Fibroblast of the aortic adventitia (primary cell): ENCODE measurements at regions not wholly inside any gene's neighbourhood (a gene's known extent, or its start where the extent isn't known, plus 50 kb on each side); places are given as distances from the start of the nearest gene placed in this dataset.

Source experiments
- DNase-seq: peaks from one replicate; pipeline ENCODE4 v3.0.0-alpha.2; 2010; ENCODE audit warnings: low read depth
- H3K4me3 ChIP-seq: 2 replicates; pipeline ENCODE4 v1.5.1; 2011; ENCODE audit warnings: low read depth, mild to moderate bottlenecking, control low read depth, low read length, moderate library complexity
- TF ChIP-seq, protein P1 (sequence below): IDR thresholded peaks from 2 replicates; pipeline ENCODE4 v1.5.1; 2011; ENCODE audit warnings: mild to moderate bottlenecking, low read length, control low read depth, inconsistent platforms; ENCODE audit not compliant: insufficient read depth

DNA sequence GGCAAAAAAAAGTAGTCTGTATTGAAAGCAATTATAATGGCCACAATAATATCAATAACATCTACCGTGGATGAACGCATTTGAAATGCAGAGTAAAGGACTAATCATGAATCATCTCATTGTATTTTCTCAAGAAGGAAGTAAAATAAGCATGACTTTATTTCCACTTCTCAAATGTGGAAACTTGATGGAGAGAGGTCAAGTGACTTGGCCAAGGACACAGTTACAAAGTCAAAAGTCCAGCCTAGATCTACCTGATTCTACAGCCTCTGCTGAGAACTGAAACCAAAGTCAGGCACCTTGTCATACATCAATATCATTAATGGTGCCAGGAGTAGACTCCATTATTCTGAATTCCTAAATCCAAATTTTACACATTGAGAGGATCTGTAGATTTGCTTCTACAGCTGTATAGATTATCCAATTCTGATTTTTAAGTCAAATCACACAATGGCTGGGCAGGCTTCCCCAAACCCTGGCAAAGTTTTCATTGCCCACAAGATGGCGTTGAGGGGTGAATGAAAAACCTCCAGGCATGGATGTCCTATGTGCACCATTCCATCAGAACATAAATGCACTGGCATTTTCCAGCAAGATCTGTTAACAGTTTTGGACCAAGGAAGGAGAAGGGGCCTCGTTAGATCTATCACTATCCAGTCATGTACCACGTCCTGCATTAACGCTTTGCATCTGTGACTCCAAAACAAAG lies 423.1 kb downstream of the MAFB start:
- TF ChIP-seq, protein P1, sequence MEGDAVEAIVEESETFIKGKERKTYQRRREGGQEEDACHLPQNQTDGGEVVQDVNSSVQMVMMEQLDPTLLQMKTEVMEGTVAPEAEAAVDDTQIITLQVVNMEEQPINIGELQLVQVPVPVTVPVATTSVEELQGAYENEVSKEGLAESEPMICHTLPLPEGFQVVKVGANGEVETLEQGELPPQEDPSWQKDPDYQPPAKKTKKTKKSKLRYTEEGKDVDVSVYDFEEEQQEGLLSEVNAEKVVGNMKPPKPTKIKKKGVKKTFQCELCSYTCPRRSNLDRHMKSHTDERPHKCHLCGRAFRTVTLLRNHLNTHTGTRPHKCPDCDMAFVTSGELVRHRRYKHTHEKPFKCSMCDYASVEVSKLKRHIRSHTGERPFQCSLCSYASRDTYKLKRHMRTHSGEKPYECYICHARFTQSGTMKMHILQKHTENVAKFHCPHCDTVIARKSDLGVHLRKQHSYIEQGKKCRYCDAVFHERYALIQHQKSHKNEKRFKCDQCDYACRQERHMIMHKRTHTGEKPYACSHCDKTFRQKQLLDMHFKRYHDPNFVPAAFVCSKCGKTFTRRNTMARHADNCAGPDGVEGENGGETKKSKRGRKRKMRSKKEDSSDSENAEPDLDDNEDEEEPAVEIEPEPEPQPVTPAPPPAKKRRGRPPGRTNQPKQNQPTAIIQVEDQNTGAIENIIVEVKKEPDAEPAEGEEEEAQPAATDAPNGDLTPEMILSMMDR: peak; percentile 44
- peak; percentile 39 for DNase-seq
- H3K4me3 ChIP-seq: no peak overlapping the region

DNA sequence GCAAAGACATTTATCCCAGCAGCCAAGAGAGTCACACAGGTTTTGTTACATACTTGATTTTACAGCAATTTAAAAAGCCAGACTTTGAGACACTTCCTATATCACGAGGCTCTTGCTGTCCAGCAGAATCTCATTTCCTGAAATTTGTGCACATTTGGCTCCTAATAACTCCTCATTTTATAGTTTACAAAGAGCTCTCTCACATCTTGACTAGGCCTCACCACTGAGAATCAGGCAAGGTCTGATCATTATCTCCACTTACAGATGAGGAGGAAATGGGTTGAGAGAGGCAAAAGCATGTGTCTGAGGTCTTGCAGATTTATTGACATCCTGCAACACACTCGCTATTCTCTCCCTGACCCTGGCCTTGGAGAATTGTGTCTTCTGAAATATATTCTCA lies 426.8 kb downstream of the MAFB start:
- no peak overlapping the region for H3K4me3 ChIP-seq
- DNase-seq: no peak
- TF ChIP-seq, protein P1: no peak

DNA sequence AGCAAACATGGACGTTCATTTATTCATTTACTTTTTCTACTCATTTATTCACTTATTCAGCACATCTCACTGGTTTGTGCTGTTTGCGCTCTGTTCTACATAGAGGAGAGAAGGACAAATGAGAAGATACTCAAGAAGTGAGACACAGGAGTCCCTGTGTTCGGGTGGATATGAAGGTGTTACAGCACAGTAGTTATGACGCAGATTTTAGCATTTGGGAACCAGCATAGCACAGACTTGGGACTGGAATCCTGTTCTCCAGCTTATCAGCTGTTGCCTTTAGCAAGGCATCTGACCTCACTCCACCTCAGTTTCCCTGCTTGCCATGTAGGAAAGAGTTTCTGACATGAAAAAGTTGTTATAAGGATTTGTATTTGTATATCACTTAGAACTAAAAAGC lies 430.1 kb downstream of the MAFB start:
- H3K4me3 ChIP-seq: no peak overlapping the region
- no peak for DNase-seq
- TF ChIP-seq, protein P1: no peak

DNA sequence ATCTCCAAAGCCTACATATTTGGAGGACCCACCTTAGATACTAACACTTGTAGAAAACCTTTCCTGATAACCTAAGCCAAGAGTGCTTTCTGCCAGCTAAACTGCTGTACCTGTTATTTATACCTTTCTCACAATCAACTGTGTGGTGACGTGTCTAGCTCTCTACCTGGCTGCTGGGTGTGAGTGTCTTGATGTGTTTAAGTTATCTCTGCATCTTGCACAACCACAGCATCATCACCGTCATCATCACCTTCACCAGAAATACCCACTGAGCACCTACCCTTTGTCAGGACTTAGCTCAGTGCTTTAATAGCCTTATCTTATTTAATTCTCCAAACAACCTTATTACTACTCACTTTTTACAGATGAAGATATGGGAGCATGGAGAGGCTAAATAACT lies 431.3 kb downstream of the MAFB start:
- TF ChIP-seq, protein P1: no peak
- no peak for DNase-seq
- no peak overlapping the region for H3K4me3 ChIP-seq

DNA sequence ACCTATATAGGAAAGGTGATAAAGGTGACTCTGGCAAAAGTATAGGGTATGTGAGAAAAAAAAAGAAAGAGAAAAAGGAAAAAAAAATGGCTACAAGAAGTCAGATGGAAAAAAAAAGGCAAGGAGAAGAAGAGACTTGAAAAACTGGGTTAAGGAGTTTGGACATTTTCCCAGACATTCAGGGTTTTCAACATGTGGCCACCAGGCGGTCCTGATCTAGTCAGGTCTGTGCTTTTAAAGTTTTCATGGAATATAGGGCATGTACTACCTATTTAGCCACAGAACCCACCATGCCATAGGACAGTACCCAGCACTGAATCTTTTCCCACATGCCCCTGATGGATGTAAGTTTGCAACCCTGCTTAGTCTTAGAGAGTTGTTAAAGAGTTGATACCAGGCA lies 433.7 kb downstream of the MAFB start:
- TF ChIP-seq, protein P1: peak; percentile 16
- H3K4me3 ChIP-seq: no peak overlapping the region
- peak; percentile 6 for DNase-seq

DNA sequence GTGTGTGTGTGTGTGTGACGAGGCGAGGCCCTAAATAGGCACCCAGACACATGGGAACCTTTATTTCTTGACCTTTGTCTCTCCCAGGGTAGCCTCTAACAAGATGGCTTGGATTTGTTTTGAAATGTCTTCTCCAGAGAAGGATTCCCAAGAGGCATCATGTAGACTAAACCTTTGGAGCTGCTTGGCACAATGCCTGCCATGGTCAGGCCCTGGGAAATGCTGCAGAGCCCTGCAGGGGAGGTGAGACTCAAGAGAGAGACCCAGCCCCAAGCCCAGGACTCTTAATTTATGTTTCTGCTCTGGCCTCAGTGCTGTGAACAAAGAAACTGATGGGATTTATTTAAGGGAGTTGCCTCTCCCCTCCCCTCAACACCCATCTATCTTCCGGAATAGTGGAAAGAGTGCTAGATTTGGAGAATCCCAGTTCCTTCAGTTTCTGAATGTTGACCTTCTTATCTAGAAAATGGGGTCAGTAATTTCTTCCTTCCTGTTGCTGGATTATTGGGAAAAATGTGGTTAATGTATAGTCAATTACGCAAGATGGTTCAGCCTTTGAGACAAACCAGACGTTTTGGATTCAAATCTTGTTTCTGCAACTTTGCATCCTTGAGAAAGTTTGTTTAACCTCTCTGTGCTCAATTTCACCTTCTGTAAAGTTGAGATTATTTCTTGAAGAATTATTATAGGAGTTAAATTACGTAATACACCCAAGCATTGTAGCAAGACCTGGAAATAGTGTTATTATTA lies 434.8 kb downstream of the MAFB start:
- DNase-seq: peak; percentile 6
- H3K4me3 ChIP-seq: no peak overlapping the region
- TF ChIP-seq, protein P1: no peak
